ENCODE measurements at regions not wholly inside any gene's neighbourhood (a gene's known extent, or its start where the extent isn't known, plus 50 kb on each side); places are given as distances from the start of the nearest gene placed in this dataset.
"Not testable (repeated sequence)": the region's sequence is repeated elsewhere in the genome, so short reads cannot be mapped to it uniquely, and the experiment has no call there.

GRCh38 chr2:132265595-132265994 is 103.8 kb upstream of the ANKRD30BL start:
- not testable (repeated sequence) for TF ChIP-seq CTCF, POLR2A (IDR thresholded peaks at IDR 0.05)

Data from esophagus squamous epithelium (tissue), 4 donors.